Natural killer cell (primary cell): ENCODE measurements at regions not wholly inside any gene's neighbourhood (a gene's known extent, or its start where the extent isn't known, plus 50 kb on each side); places are given as distances from the start of the nearest gene placed in this dataset.

Source experiments
- ATAC-seq, 3 donors: fragments of 150-1000 bp in 2 of 3; fragments of 200-7000 bp in 1 of 3; cut with Tn5 transposase; 1 replicate in 1 of 3; 2 replicates in 2 of 3; pipeline ENCODE4 v1.10.0; 2021; ENCODE audit warnings: mild to moderate bottlenecking in 2 of 3, moderate library complexity in 2 of 3
- DNase-seq, 2 donors: peaks; one replicate each; pipeline versions ENCODE4 v3.0.0 to v3.0.0-alpha.2; 2013 to 2021; ENCODE audit warnings: mixed read lengths in 1 of 2
- H3K27ac ChIP-seq: one replicate; pipeline ENCODE4 v1.5.1; 2013; ENCODE audit warnings: mild to moderate bottlenecking, low read length
- H3K27me3 ChIP-seq: one replicate; pipeline ENCODE4 v1.6.1; 2013; ENCODE audit warnings: low read length; ENCODE audit not compliant: control insufficient read depth, insufficient read depth
- H3K36me3 ChIP-seq: one replicate; pipeline ENCODE4 v1.6.1; 2013; ENCODE audit warnings: low read length; ENCODE audit not compliant: control insufficient read depth, insufficient read depth
- H3K4me1 ChIP-seq: one replicate; pipeline ENCODE4 v1.6.1; 2013; ENCODE audit warnings: low read length; ENCODE audit not compliant: control insufficient read depth, insufficient read depth
- H3K4me3 ChIP-seq: one replicate; pipeline ENCODE4 v1.5.1; 2013; ENCODE audit warnings: low read length
- H3K9me3 ChIP-seq: one replicate; pipeline ENCODE4 v1.6.1; 2013; ENCODE audit warnings: low read length; ENCODE audit not compliant: control insufficient read depth, insufficient read depth
- H3K27ac Mint-ChIP-seq, 2 donors: one replicate each; pipeline ENCODE4 v1.8.0; 2022; ENCODE audit warnings: mild to moderate bottlenecking in 2 of 2, mixed read lengths in 2 of 2, moderate library complexity in 1 of 2
- H3K27me3 Mint-ChIP-seq, 2 donors: one replicate each; pipeline ENCODE4 v1.8.0; 2022; ENCODE audit warnings: low read depth in 2 of 2, mixed read lengths in 2 of 2
- H3K36me3 Mint-ChIP-seq: one replicate; pipeline ENCODE4 v1.8.0; 2022; ENCODE audit warnings: mixed read lengths
- H3K4me1 Mint-ChIP-seq, 2 donors: one replicate each; pipeline ENCODE4 v1.8.0; 2022; ENCODE audit warnings: mixed read lengths in 2 of 2
- H3K4me3 Mint-ChIP-seq: one replicate; pipeline ENCODE4 v1.8.0; 2022; ENCODE audit warnings: mild to moderate bottlenecking, moderate library complexity, mixed read lengths
- H3K9me3 Mint-ChIP-seq, 2 donors: one replicate each; pipeline ENCODE4 v1.8.0; 2022; ENCODE audit warnings: mixed read lengths in 2 of 2
- CTCF ChIP-seq: fragments of 200-600 bp; IDR thresholded peaks from one replicate; pipeline ENCODE4 v1.8.0; 2022; ENCODE audit warnings: antibody characterized with exemption
- WGBS: methylation state at CpG from one replicate; pipeline ENCODE4 v1.1.7; 2013; ENCODE audit warnings: missing lambda C conversion rate; ENCODE audit not compliant: insufficient coverage; 5-methylcytosine and 5-hydroxymethylcytosine counted together
- intact Hi-C: fragments of 100-400 bp; cut with micrococcal nuclease; formaldehyde crosslinking; loops from one replicate; pipeline ENCODE4 v1.14.2; 2022

- ATAC-seq (no peak), DNase-seq (no peak)
- Mint-ChIP-seq H3K27ac (no peak overlapping the region), H3K27me3 (peaks cover 24 to 40% of the 10 kb centered on the region in 2 donors), H3K36me3 (no peaks in the 10 kb centered on the region), H3K9me3 (no peaks in the 10 kb centered on the region), H3K4me1 (no peaks in the 10 kb centered on the region), H3K4me3 (no peak overlapping the region)
- Histone ChIP-seq H3K36me3 (no peaks in the 10 kb centered on the region), H3K27me3 (no peaks in the 10 kb centered on the region), H3K9me3 (no peaks in the 10 kb centered on the region), H3K4me1 (no peaks in the 10 kb centered on the region), H3K4me3 (no peak overlapping the region), H3K27ac (no peak overlapping the region)
- no peak for TF ChIP-seq CTCF
- WGBS = 60% methylated on average over 26 of the region's 33 CpGs
- intact Hi-C loops = no loop called here
These were observed 502.1 kb downstream of the MN1 start for GRCh38 chr22:27299181-27300085.

- ATAC-seq = no peak
- intact Hi-C loops = no loop called here
- H3K27ac Mint-ChIP-seq = no peak overlapping the region
These were observed 500.8 kb downstream of the MN1 start for GRCh38 chr22:27300536-27301285.

GRCh38 chr22:27302501-27302900 lies 499.1 kb downstream of the MN1 start:
- peaks cover 1 to 3% of the 10 kb centered on the region in 2 donors for H3K4me1 Mint-ChIP-seq
- ATAC-seq (no peak), DNase-seq (no peak)
- Histone ChIP-seq H3K36me3 (no peaks in the 10 kb centered on the region), H3K4me1 (no peaks in the 10 kb centered on the region), H3K9me3 (no peaks in the 10 kb centered on the region), H3K27ac (no peak overlapping the region), H3K27me3 (no peaks in the 10 kb centered on the region), H3K4me3 (no peak overlapping the region)
- intact Hi-C loops = no loop called here
- H3K27me3 Mint-ChIP-seq = peaks cover 10 to 31% of the 10 kb centered on the region in 2 donors
- no peak overlapping the region for H3K27ac Mint-ChIP-seq
- WGBS = 86% methylated on average over 11 of the region's 11 CpGs
- no peak for TF ChIP-seq CTCF
- H3K36me3 Mint-ChIP-seq = no peaks in the 10 kb centered on the region
- no peak overlapping the region for H3K4me3 Mint-ChIP-seq
- no peaks in the 10 kb centered on the region for H3K9me3 Mint-ChIP-seq

More at GRCh38 chr22:27300536-27301285, 500.8 kb downstream of the MN1 start:
- Histone ChIP-seq H3K36me3 (no peaks in the 10 kb centered on the region), H3K4me3 (no peak overlapping the region), H3K27ac (no peak overlapping the region), H3K27me3 (no peaks in the 10 kb centered on the region), H3K9me3 (no peaks in the 10 kb centered on the region), H3K4me1 (no peaks in the 10 kb centered on the region)
- no peak for DNase-seq
- no peak for TF ChIP-seq CTCF
- peaks cover 19 to 45% of the 10 kb centered on the region in 2 donors for H3K27me3 Mint-ChIP-seq
- H3K9me3 Mint-ChIP-seq = no peaks in the 10 kb centered on the region
- 89% methylated on average over 16 of the region's 16 CpGs for WGBS
- H3K4me3 Mint-ChIP-seq = no peak overlapping the region
- H3K4me1 Mint-ChIP-seq = no peaks in the 10 kb centered on the region
- H3K36me3 Mint-ChIP-seq = no peaks in the 10 kb centered on the region
